Lower leg skin (tissue), 3 donors: ENCODE measurements at regions not wholly inside any gene's neighbourhood (a gene's known extent, or its start where the extent isn't known, plus 50 kb on each side); places are given as distances from the start of the nearest gene placed in this dataset.

Source experiments
- POLR2A ChIP-seq, 2 donors: fragments of 450-650 bp; IDR thresholded peaks; one replicate each; pipeline ENCODE4 v1.6.1; 2016 to 2017; ENCODE audit warnings: antibody characterized with exemption in 2 of 2, mild to moderate bottlenecking in 1 of 2, moderate library complexity in 1 of 2
- TF ChIP-seq, protein P1 (sequence below), 3 donors: fragments of 450-650 bp; IDR thresholded peaks; one replicate each; pipeline ENCODE4 v1.5.1; 2016; ENCODE audit warnings: antibody characterized with exemption in 3 of 3, mild to moderate bottlenecking in 3 of 3, moderate library complexity in 2 of 3

- TF ChIP-seq, protein P1, sequence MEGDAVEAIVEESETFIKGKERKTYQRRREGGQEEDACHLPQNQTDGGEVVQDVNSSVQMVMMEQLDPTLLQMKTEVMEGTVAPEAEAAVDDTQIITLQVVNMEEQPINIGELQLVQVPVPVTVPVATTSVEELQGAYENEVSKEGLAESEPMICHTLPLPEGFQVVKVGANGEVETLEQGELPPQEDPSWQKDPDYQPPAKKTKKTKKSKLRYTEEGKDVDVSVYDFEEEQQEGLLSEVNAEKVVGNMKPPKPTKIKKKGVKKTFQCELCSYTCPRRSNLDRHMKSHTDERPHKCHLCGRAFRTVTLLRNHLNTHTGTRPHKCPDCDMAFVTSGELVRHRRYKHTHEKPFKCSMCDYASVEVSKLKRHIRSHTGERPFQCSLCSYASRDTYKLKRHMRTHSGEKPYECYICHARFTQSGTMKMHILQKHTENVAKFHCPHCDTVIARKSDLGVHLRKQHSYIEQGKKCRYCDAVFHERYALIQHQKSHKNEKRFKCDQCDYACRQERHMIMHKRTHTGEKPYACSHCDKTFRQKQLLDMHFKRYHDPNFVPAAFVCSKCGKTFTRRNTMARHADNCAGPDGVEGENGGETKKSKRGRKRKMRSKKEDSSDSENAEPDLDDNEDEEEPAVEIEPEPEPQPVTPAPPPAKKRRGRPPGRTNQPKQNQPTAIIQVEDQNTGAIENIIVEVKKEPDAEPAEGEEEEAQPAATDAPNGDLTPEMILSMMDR (IDR thresholded peaks at IDR 0.05): no peak
- no peak for TF ChIP-seq POLR2A (IDR thresholded peaks at IDR 0.05)
Measured at GRCh38 chr10:121392657-121393056, 205.6 kb downstream of the FGFR2 start.
